Gastroesophageal sphincter (tissue), 4 donors: ENCODE measurements at regions not wholly inside any gene's neighbourhood (a gene's known extent, or its start where the extent isn't known, plus 50 kb on each side); places are given as distances from the start of the nearest gene placed in this dataset.

Experiments used
- ATAC-seq: fragments of 150-250 bp; one replicate; pipeline ENCODE4 v1.9.1; 2016; ENCODE audit warnings: mild to moderate bottlenecking, moderate library complexity
- H3K27ac ChIP-seq, 4 donors: fragments of 200-600 bp; sonication (generic) in 3 of 4; 1 replicate in 3 of 4; 2 replicates in 1 of 4; pipeline ENCODE4 v1.5.1; 2016 to 2019
- H3K27me3 ChIP-seq: fragments of 200-600 bp; sonication (generic); one replicate; pipeline ENCODE4 v1.5.1; 2019
- H3K36me3 ChIP-seq, 2 donors: fragments of 200-600 bp; sonication (generic); one replicate each; pipeline ENCODE4 v1.5.1; 2019; ENCODE audit warnings: control low read depth in 1 of 2
- H3K4me1 ChIP-seq, 3 donors: fragments of 200-600 bp; sonication (generic); 1 replicate in 2 of 3; 2 replicates in 1 of 3; pipeline ENCODE4 v1.5.1; 2016 to 2019; ENCODE audit warnings: control low read depth in 2 of 3
- H3K4me3 ChIP-seq, 2 donors: fragments of 200-600 bp; sonication (generic); one replicate each; pipeline ENCODE4 v1.5.1; 2019; ENCODE audit warnings: mild to moderate bottlenecking in 1 of 2, moderate library complexity in 1 of 2
- H3K9me3 ChIP-seq, 3 donors: fragments of 200-600 bp; sonication (generic); one replicate each; pipeline ENCODE4 v1.5.1; 2017 to 2019; ENCODE audit warnings: control low read depth in 2 of 3
- EP300 ChIP-seq: sonication (generic); formaldehyde crosslinking; IDR thresholded peaks from one replicate; pipeline ENCODE4 v1.6.1; 2017; ENCODE audit warnings: antibody characterized with exemption, mild to moderate bottlenecking
- POLR2A ChIP-seq, 2 donors: fragments of 450-650 bp; IDR thresholded peaks; one replicate each; pipeline ENCODE4 v1.6.1; 2017; ENCODE audit warnings: antibody characterized with exemption in 2 of 2, mild to moderate bottlenecking in 2 of 2, moderate library complexity in 1 of 2
- POLR2AphosphoS5 ChIP-seq: sonication (generic); formaldehyde crosslinking; IDR thresholded peaks from one replicate; pipeline ENCODE4 v1.6.1; 2017; ENCODE audit warnings: antibody characterized with exemption
- WGBS, 2 donors: methylation state at CpG; one replicate each; pipeline ENCODE4 v1.1.5; 2018; ENCODE audit warnings: low coverage in 1 of 2; 5-methylcytosine and 5-hydroxymethylcytosine counted together
- small RNA-seq, 4 donors: library from RNA; depleted of rRNA; stranded (forward); fragments of <200 nt; gene quantifications; one replicate each; pipeline ENCODE3, GENCODE V24; 2016
- TF ChIP-seq, protein P1 (sequence below), 4 experiments: fragments of 200-600 bp in 2 of 4; fragments of 450-650 bp in 2 of 4; sonication (generic) in 1 of 4; IDR thresholded peaks; one replicate each; pipeline ENCODE4 v1.5.1; 2017 to 2019; ENCODE audit warnings: antibody characterized with exemption in 4 of 4, mild to moderate bottlenecking in 2 of 4, moderate library complexity in 2 of 4

DNA sequence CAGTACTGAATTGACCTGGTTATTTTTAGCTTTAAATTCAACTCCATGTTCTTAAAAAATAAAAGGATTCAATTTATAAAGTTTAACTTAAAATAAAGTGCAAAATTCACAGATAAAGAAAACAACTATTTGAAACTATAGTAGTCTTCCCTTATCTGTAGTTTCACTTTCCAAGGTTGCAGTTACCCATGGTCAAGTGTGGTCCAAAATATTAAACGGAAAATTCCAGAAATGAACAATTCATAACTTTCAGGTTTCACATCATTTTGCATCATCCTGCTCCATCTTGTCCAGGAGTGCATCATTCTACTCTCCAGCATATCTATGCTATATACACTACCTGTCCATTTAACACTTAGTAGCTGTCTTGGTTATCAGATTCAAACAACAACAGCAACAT is 54.5 kb upstream of the ZNF804A start:
- Histone ChIP-seq H3K36me3 (no peaks in the 10 kb centered on the region), H3K9me3 (no peaks in the 10 kb centered on the region), H3K27me3 (no peaks in the 10 kb centered on the region), H3K27ac (no peak overlapping the region), H3K4me3 (no peak overlapping the region), H3K4me1 (no peaks in the 10 kb centered on the region)
- ATAC-seq = no peak
- TF ChIP-seq EP300 = no peak
- TF ChIP-seq POLR2AphosphoS5 = no peak
- TF ChIP-seq, protein P1, sequence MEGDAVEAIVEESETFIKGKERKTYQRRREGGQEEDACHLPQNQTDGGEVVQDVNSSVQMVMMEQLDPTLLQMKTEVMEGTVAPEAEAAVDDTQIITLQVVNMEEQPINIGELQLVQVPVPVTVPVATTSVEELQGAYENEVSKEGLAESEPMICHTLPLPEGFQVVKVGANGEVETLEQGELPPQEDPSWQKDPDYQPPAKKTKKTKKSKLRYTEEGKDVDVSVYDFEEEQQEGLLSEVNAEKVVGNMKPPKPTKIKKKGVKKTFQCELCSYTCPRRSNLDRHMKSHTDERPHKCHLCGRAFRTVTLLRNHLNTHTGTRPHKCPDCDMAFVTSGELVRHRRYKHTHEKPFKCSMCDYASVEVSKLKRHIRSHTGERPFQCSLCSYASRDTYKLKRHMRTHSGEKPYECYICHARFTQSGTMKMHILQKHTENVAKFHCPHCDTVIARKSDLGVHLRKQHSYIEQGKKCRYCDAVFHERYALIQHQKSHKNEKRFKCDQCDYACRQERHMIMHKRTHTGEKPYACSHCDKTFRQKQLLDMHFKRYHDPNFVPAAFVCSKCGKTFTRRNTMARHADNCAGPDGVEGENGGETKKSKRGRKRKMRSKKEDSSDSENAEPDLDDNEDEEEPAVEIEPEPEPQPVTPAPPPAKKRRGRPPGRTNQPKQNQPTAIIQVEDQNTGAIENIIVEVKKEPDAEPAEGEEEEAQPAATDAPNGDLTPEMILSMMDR (IDR thresholded peaks at IDR 0.05) = no peak
- TF ChIP-seq POLR2A (IDR thresholded peaks at IDR 0.05) = no peak
- 78 to 83% methylated on average over 1 of the region's 1 CpG for WGBS, 2 donors

Small RNA genes in the stretch of these regions (small RNA-seq; reads per million reads assigned to genes)
- gene MIR548AE1 = 0 reads per million in 4 donors
